H9 (cell line): ENCODE measurements at regions not wholly inside any gene's neighbourhood (a gene's known extent, or its start where the extent isn't known, plus 50 kb on each side); places are given as distances from the start of the nearest gene placed in this dataset.

ENCODE experiments used
- DNase-seq: peaks from one replicate; pipeline ENCODE4 v3.0.0-alpha.2; 2017
- H2AFZ ChIP-seq: one replicate; pipeline ENCODE4 v1.6.1; 2013; ENCODE audit warnings: mild to moderate bottlenecking, low read length, control low read depth, moderate library complexity
- H2AK5ac ChIP-seq: 2 replicates; pipeline ENCODE4 v1.6.1; 2013; ENCODE audit warnings: low read length, control low read depth, mixed read lengths; ENCODE audit not compliant: insufficient read length
- H2BK120ac ChIP-seq: one replicate; pipeline ENCODE4 v1.6.1; 2013; ENCODE audit warnings: low read depth, mild to moderate bottlenecking, low read length, control low read depth, inconsistent platforms; ENCODE audit not compliant: poor library complexity, severe bottlenecking
- H2BK12ac ChIP-seq: 2 replicates; pipeline ENCODE4 v1.6.1; 2013; ENCODE audit warnings: low read length, control low read depth, mixed read lengths, low read depth; ENCODE audit not compliant: insufficient read length
- H2BK15ac ChIP-seq: 2 replicates; pipeline ENCODE4 v1.6.1; 2013; ENCODE audit warnings: low read depth, low read length, control low read depth
- H2BK20ac ChIP-seq: one replicate; pipeline ENCODE4 v1.6.1; 2013; ENCODE audit warnings: low read depth, mild to moderate bottlenecking, low read length, control low read depth, inconsistent platforms; ENCODE audit not compliant: poor library complexity, severe bottlenecking
- H2BK5ac ChIP-seq: 2 replicates; pipeline ENCODE4 v1.6.1; 2013; ENCODE audit warnings: low read length, control low read depth, mixed read lengths; ENCODE audit not compliant: insufficient read length
- H3K14ac ChIP-seq: 2 replicates; pipeline ENCODE4 v1.6.1; 2013; ENCODE audit warnings: low read length, control low read depth; ENCODE audit not compliant: insufficient read depth
- H3K18ac ChIP-seq: 2 replicates; pipeline ENCODE4 v1.6.1; 2013; ENCODE audit warnings: low read depth, mild to moderate bottlenecking, mixed read lengths, low read length, control low read depth; ENCODE audit not compliant: insufficient read length
- H3K23ac ChIP-seq: 2 replicates; pipeline ENCODE4 v1.6.1; 2013; ENCODE audit warnings: low read length, control low read depth, mixed read lengths, low read depth; ENCODE audit not compliant: insufficient read length
- H3K23me2 ChIP-seq: 2 replicates; pipeline ENCODE4 v1.6.1; 2013; ENCODE audit warnings: low read depth, mild to moderate bottlenecking, mixed read lengths, low read length, control low read depth; ENCODE audit not compliant: insufficient read length, poor library complexity, severe bottlenecking
- H3K27ac ChIP-seq: 2 replicates; pipeline ENCODE4 v1.5.1; 2013; ENCODE audit warnings: low read length, control low read depth, mixed read lengths, low read depth; ENCODE audit not compliant: insufficient read length
- H3K27me3 ChIP-seq: 2 replicates; pipeline ENCODE4 v1.6.1; 2013; ENCODE audit warnings: low read length, control low read depth, inconsistent platforms; ENCODE audit not compliant: insufficient read depth
- H3K4ac ChIP-seq: 2 replicates; pipeline ENCODE4 v1.6.1; 2013; ENCODE audit warnings: low read depth, mild to moderate bottlenecking, control low read depth, inconsistent platforms, low read length, moderate library complexity
- H3K4me1 ChIP-seq: 2 replicates; pipeline ENCODE4 v1.6.1; 2013; ENCODE audit warnings: low read length, control low read depth, inconsistent platforms; ENCODE audit not compliant: insufficient read depth
- H3K4me2 ChIP-seq: 2 replicates; pipeline ENCODE4 v1.6.1; 2013; ENCODE audit warnings: low read length, control low read depth, mixed read lengths; ENCODE audit not compliant: insufficient read length, insufficient read depth
- H3K56ac ChIP-seq: 2 replicates; pipeline ENCODE4 v1.6.1; 2013; ENCODE audit warnings: low read depth, mild to moderate bottlenecking, mixed read lengths, low read length, control low read depth; ENCODE audit not compliant: insufficient read length
- H3K79me1 ChIP-seq: 2 replicates; pipeline ENCODE4 v1.6.1; 2013; ENCODE audit warnings: low read depth, mild to moderate bottlenecking, moderate library complexity, low read length, control low read depth, inconsistent platforms; ENCODE audit not compliant: insufficient read depth, poor library complexity, severe bottlenecking
- H3K79me2 ChIP-seq: 2 replicates; pipeline ENCODE4 v1.6.1; 2013; ENCODE audit warnings: low read length, control low read depth, inconsistent platforms; ENCODE audit not compliant: insufficient read depth
- H3K9ac ChIP-seq: 2 replicates; pipeline ENCODE4 v1.6.1; 2013; ENCODE audit warnings: low read length, control low read depth, mixed read lengths; ENCODE audit not compliant: insufficient read length; ENCODE audit errors: extremely low read depth
- H3K9me3 ChIP-seq: one replicate; pipeline ENCODE4 v1.6.1; 2013; ENCODE audit warnings: low read depth, low read length, inconsistent platforms; ENCODE audit not compliant: control insufficient read depth
- H3T11ph ChIP-seq: one replicate; pipeline ENCODE4 v1.6.1; 2013; ENCODE audit warnings: mild to moderate bottlenecking, low read length, control low read depth, inconsistent platforms
- H4K20me1 ChIP-seq: one replicate; pipeline ENCODE4 v1.6.1; 2013; ENCODE audit not compliant: control insufficient read depth, insufficient read length, insufficient read depth
- H4K5ac ChIP-seq: 2 replicates; pipeline ENCODE4 v1.6.1; 2013; ENCODE audit warnings: low read depth, mild to moderate bottlenecking, mixed read lengths, low read length, control low read depth; ENCODE audit not compliant: insufficient read length
- H4K8ac ChIP-seq: replicated peaks from 2 replicates; pipeline ENCODE4 v1.6.1; 2013; ENCODE audit warnings: low read length, control low read depth, mixed read lengths, low read depth; ENCODE audit not compliant: insufficient read length
- H4K91ac ChIP-seq: 2 replicates; pipeline ENCODE4 v1.6.1; 2013; ENCODE audit warnings: low read depth, mild to moderate bottlenecking, moderate library complexity, mixed read lengths, low read length, control low read depth; ENCODE audit not compliant: insufficient read length
- H3K27ac Mint-ChIP-seq, 3 experiments: 2 replicates in 2 of 3; 3 replicates in 1 of 3; pipeline ENCODE4 v1.8.0; 2020 to 2021; ENCODE audit warnings: mixed read lengths in 3 of 3, mild to moderate bottlenecking in 1 of 3, moderate library complexity in 1 of 3
- H3K27me3 Mint-ChIP-seq: 2 replicates; pipeline ENCODE4 v1.8.0; 2021; ENCODE audit warnings: low read depth, mild to moderate bottlenecking, moderate library complexity, mixed read lengths
- H3K36me3 Mint-ChIP-seq, 3 experiments: 2 replicates in 2 of 3; 3 replicates in 1 of 3; pipeline ENCODE4 v1.8.0; 2020 to 2021; ENCODE audit warnings: low read depth in 3 of 3, mixed read lengths in 3 of 3; ENCODE audit not compliant: insufficient read depth in 1 of 3
- H3K4me1 Mint-ChIP-seq, 2 experiments: 2 replicates each; pipeline ENCODE4 v1.8.0; 2020; ENCODE audit warnings: mixed read lengths in 2 of 2
- H3K4me3 Mint-ChIP-seq, 2 experiments: 2 replicates in 1 of 2; 3 replicates in 1 of 2; pipeline ENCODE4 v1.8.0; 2020 to 2021; ENCODE audit warnings: mild to moderate bottlenecking in 2 of 2, mixed read lengths in 2 of 2, moderate library complexity in 1 of 2
- H3K9me3 Mint-ChIP-seq, 2 experiments: 2 replicates in 1 of 2; 3 replicates in 1 of 2; pipeline ENCODE4 v1.8.0; 2020; ENCODE audit warnings: mild to moderate bottlenecking in 2 of 2, mixed read lengths in 2 of 2, moderate library complexity in 1 of 2
- WGBS: extraction: QIAGEN DNeasy Blood & Tissue Kit; methylation state at CpG from one replicate; pipeline ENCODE4 v1.1.7; 2013; ENCODE audit warnings: missing lambda C conversion rate, low lambda C conversion rate, mixed read lengths; ENCODE audit not compliant: insufficient read length; ENCODE audit errors: extremely low coverage; 5-methylcytosine and 5-hydroxymethylcytosine counted together
- TF ChIP-seq, protein P1 (sequence below): fragments of 200-600 bp; sonication (generic); conservative IDR thresholded peaks from 3 replicates; pipeline ENCODE4 v1.8.0; 2021; ENCODE audit warnings: antibody characterized with exemption, mild to moderate bottlenecking

- TF ChIP-seq, protein P1, sequence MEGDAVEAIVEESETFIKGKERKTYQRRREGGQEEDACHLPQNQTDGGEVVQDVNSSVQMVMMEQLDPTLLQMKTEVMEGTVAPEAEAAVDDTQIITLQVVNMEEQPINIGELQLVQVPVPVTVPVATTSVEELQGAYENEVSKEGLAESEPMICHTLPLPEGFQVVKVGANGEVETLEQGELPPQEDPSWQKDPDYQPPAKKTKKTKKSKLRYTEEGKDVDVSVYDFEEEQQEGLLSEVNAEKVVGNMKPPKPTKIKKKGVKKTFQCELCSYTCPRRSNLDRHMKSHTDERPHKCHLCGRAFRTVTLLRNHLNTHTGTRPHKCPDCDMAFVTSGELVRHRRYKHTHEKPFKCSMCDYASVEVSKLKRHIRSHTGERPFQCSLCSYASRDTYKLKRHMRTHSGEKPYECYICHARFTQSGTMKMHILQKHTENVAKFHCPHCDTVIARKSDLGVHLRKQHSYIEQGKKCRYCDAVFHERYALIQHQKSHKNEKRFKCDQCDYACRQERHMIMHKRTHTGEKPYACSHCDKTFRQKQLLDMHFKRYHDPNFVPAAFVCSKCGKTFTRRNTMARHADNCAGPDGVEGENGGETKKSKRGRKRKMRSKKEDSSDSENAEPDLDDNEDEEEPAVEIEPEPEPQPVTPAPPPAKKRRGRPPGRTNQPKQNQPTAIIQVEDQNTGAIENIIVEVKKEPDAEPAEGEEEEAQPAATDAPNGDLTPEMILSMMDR = no peak
- H3K79me2 ChIP-seq = no peaks in the 10 kb centered on the region
- Mint-ChIP-seq H3K27ac (no peak overlapping the region), H3K4me1 (peaks cover 8% of the 10 kb centered on the region in 2 experiments), H3K9me3 (no peaks in the 10 kb centered on the region), H3K36me3 (no peaks in the 10 kb centered on the region), H3K27me3 (no peaks in the 10 kb centered on the region), H3K4me3 (no peak overlapping the region)
- H2BK15ac ChIP-seq = no peak overlapping the region
- no peaks in the 10 kb centered on the region for H3K27me3 ChIP-seq
- H3K18ac ChIP-seq = no peak overlapping the region
- H3K4ac ChIP-seq = no peak overlapping the region
- no peak for DNase-seq
- no peak overlapping the region for H3K27ac ChIP-seq
- no peak overlapping the region for H3K56ac ChIP-seq
- H2AFZ ChIP-seq = no peak overlapping the region
- H3T11ph ChIP-seq = no peak overlapping the region
- no peak overlapping the region for H3K14ac ChIP-seq
- no peaks in the 10 kb centered on the region for H3K79me1 ChIP-seq
- no peak overlapping the region for H3K4me2 ChIP-seq
- H3K9me3 ChIP-seq = no peaks in the 10 kb centered on the region
- H3K4me1 ChIP-seq = no peaks in the 10 kb centered on the region
- WGBS = no CpG with 5 or more reads among the region's 6 CpGs
- no peak overlapping the region for H4K5ac ChIP-seq
- H4K8ac ChIP-seq = no peak overlapping the region
- H4K20me1 ChIP-seq = no peaks in the 10 kb centered on the region
- no peak overlapping the region for H2BK120ac ChIP-seq
- H2BK20ac ChIP-seq = no peak overlapping the region
- no peaks in the 10 kb centered on the region for H3K23me2 ChIP-seq
- H3K23ac ChIP-seq = no peak overlapping the region
- H4K91ac ChIP-seq = no peak overlapping the region
- H2BK5ac ChIP-seq = no peak overlapping the region
- no peak overlapping the region for H2BK12ac ChIP-seq
- H2AK5ac ChIP-seq = no peak overlapping the region
- H3K9ac ChIP-seq = no peak overlapping the region
Observed at GRCh38 chr13:67369895-67370660, 139.9 kb upstream of the PCDH9 start.
